ENCODE measurements at regions not wholly inside any gene's neighbourhood (a gene's known extent, or its start where the extent isn't known, plus 50 kb on each side); places are given as distances from the start of the nearest gene placed in this dataset.
"Not testable (repeated sequence)": the region's sequence is repeated elsewhere in the genome, so short reads cannot be mapped to it uniquely, and the experiment has no call there.

DNA sequence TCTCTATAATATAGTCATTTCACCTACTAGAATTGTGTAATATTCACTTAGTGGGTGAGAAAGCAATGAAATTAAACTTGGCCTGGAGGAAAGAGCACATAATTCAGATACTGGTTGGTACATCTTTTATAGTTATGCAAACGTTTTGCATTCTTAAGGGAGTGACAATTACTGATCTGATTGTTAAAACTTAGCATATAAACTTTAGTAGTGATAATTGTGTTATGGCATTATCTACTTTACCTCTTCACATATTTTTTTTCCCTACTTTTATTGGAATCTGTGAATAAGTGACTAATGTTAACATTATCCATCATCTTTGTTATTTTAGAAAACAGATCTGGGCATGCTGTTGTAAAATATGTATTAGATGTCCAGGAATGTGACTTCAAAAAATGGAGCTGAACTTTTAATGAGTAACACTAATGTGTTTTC, 217.4 kb upstream of the GIMD1 start:
- DNase-seq: no peak

DNA sequence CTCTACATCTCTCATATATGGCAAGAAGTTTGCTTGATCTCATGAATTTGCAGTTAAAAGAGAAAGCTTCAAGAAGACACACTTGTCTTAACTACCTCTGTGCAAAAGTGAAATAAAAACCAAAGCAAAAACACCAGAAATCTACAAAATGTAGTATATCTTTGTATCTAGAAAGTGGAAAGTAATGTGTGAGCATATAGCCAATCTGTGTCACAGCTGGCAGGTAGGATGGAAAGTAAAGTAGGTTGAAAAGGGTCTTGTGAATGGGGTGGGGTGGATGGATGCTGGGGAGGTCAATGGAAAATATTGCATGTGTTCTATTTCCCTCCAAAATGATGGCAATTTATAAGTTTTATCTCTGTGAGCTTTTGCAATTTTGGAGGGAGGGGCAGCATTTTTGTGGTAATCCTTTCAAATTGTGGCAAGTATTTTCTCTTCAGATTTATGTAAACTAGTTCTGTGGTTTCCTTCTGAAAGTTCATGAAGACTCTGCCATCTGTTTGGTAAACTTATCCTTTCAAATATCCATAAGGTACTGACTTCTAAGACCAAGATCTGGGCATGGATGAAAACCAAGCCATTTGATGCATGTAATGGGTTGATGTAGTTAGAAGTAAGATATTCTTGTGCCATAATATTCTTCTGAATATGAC, 215.9 kb upstream of the GIMD1 start:
- no peak for DNase-seq

DNA sequence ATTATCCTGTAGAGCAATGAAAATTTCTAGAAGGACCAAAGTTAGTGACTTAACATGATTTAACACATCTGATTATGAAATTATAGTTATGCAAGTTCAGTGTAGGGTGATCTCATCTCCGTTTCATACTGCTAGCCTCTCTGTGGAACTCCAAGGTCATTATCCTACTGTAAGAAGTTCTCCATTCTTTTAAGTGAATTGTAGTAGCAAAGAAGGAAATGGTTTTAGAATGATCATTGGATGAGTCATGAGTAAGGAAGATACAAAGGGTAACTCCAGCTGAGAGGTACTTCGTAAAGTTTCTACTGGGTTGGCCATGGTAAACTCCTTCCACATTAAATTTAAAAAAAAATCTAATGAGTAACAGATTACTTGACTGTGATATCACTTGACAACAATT, 215.0 kb upstream of the GIMD1 start:
- DNase-seq: peak; percentile 45

DNA sequence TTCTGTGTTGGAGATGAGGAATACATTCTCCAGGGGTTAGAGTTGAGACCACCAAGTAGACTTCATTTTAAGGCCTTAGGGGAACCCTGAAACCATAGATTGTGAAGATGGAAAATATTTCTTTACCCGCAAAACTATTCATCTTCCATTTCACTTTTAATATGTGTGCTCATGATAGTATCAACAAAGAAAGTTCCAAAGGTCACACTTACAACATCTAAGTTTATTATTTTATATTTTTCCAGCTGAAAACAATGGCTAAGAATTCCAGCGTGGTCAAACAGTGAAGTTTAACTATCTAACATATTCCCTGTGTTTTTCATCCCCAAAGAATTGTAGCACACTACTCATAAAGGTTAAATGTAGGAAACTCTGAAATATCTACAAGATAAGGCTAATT, 214.5 kb upstream of the GIMD1 start:
- no peak for DNase-seq

DNA sequence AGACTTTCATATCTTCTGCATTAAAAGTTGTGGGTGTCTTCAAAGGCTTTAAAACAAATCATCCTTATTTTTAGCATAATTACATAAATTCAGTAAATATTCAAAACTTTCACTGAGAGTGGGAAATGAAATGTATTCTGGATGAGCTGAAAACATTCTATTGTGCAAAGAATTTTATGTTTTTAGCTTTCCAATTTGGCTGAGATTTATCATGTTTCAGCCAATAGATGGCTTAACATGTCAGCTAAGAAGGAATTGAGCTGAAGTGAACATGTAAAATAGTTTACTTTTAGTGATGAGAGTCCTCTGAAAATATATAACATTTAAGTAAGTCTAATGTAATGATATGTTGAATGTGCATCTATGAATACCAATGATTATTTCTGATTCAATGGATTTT, 213.5 kb upstream of the GIMD1 start:
- no peak for DNase-seq

DNA sequence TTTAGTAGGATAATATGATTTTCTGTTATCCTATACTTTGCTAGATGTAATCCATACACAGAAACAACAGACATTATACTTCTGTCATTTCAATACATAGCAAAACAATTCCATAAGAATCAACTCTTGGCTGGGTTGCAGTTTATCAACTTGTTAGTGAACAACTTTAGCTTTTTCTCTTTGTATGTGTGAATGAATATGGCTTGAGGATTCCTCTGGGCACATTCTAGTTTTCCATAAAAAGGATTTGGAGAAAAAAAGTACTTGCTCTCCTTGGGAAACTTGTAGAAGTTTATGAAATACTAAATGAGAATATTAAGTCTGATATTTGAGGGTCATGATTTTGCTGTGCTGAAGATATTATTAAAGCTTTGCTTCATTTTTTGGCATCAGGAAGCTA, 210.7 kb upstream of the GIMD1 start:
- no peak for DNase-seq

DNA sequence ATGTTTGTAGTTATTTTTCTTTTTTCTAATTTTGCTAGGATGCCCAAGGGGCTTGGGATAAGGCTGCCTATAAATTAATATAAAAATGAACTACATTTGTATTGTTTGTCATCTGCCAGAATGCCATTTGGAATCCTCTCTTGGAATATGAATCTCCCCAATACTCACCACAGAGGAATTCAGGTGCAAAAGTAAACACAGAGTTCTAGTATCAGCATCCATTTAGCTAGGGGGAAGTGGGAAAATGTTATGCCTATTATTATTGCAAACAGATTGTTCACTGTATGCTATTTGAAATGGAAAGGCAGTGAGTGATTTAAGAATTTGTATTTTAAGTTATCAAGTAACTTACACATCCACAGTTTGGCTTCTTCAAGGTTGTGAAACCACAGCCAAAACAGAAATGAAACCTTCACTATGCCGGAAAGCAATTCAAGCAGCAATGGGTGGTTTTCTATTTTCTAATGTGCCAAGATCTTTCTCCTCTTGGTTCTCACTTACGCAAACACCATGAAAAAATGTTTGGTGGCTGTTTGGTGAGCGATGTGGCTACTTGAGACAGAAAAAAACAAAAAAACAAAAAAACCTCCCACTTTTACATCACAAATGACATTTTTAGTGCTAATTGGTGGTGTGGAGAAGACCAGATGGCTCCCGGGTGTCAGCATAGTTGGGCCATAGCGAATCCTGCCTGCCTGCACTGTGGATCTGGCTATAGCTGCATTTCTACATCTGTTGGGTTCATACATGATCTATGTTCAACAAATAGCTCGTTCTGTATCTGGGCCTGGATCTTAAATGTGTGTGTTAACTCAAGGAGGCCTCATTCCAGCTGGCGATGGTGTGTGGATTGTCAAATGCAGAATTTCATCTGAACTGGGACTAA, 200.8 kb upstream of the GIMD1 start:
- DNase-seq: no peak

DNA sequence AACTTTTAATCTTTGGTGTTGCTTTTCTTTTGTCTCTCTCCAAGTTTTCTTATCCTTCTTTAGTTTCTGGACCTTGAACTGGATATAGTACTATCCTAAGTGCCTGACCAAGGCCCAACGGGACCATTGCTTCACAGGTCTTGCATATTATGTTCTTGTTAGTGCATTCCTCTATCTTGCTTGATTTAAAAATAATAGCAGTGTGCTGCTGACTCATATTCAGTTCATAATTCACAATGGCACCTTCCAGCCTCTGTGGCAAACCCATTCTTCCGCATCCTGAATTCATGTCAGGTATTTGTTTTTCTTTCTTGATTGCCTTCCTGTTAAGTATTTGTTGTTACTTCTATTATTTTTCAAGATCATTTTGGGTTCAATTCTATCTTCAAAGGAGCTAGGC, 197.1 kb upstream of the GIMD1 start:
- no peak for DNase-seq

DNA sequence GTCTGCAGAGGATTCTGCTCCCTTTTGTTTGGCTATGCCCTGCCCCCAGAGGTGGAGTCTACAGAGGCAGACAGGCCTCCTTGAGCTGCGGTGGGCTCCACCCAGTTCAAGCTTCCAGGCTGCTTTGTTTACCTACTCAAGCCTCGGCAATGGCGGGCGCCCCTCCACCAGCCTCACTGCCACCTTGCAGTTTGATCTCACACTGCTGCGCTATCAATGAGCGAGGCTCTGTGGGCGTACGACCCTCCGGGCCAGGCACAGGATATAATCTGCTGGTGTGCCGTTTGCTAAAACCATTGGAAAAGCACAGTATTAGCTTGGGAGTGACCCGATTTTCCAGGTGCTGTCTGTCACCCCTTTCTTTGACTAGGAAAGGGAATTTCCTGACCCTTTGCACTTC, 195.1 kb upstream of the GIMD1 start:
- DNase-seq: not testable (repeated sequence)

DNA sequence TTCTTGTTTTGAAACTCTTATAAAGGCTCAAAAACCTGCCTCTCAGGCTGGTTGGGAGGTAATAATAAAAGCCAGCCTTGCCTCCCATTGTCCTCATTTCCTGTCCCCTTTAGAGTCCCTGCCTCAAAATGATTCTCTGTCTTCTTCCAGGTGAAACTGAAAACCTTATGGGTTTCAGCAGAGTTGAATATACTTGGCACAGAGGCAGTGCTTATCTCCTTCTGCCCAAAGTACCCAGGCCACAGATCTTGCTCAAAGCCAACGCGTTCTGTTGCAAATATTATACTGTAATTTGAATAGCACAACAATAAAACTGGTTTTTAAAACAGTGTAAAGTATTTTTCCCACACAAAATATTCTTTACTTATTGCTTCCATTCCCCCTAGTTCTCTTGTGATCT, 183.1 kb upstream of the GIMD1 start:
- DNase-seq: no peak

DNA sequence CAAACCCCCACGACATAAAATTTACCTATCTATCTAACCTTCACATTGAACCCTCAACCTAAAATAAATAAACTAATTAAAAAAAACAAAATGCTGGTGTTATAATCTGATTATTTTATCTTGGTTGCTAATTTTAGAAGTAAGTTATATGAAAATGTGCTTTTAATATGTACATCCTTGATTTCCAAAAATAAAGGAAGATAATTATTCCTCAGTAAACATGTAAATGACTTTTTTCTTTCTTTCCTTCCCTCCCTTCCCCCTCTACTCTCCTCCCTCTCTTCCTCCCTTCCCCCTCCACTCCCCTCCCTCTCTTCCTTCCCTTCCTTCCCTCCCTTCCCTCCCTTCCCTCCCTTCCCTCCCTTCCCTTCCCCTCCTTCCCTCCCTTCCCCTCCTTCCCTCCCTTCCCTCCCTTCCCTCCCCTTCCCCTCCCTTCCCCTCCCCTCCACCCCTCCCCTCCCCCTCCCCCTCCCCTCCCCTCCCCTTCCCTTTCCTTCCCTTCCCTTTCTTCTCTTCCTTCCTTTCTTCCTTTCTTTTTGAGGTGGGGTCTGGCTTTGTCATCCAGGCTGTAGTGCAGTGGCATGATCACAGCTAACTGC, 180.0 kb upstream of the GIMD1 start:
- no peak for DNase-seq

DNA sequence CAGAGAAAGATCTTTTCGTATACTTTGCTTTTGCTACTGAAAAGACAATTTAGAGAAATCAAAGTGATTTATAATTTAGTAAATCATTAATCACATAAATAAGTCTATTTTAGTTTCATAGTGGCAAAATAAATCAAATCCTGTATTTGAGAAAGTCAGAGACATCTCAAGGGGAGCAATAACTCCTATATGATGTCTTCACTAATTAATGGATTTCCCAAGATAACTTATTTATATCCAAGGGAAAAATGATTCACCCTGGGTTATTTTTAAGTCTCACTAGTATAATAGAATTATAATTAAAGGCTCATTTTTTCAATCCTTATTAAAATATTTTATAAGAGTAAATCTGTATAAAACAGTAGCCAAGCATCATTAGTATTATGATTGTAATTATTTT, 177.8 kb upstream of the GIMD1 start:
- DNase-seq: no peak

DNA sequence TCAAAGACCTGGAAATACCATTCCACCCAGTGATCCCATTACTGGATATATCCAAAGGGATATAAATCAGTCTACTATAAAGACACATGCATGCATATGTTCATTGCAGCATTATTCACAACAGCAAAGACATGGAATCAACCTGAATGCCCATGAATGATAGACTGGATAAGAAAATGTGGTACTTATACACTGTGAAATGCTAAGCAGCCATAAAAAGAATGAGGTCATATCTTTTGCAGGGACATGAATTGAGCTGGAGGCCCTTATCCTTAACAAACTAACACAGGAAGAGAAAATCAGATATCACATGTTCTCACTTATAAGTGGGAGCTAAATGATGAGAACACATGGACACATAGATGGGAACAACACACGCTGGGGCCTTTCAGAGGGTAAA, 174.0 kb upstream of the GIMD1 start:
- DNase-seq: not testable (repeated sequence)

DNA sequence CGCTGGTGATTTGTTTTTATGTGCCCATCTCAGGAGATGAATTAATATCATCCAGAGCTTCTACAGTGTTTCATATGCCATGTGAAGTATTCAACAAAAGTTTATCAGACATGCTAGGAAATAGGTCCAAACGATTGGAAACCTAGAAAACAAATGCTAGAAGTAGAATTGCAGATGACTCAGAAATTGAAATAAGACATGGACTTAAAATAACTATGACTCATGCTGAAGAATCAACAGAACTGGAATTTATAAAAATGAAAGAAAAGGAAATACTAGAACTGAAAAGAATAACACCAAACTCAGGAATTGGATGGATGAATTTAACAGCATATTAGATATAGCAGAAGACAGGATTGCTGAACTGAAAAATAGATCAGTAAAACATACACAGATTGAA, 172.7 kb upstream of the GIMD1 start:
- DNase-seq: peak; percentile 42

DNA sequence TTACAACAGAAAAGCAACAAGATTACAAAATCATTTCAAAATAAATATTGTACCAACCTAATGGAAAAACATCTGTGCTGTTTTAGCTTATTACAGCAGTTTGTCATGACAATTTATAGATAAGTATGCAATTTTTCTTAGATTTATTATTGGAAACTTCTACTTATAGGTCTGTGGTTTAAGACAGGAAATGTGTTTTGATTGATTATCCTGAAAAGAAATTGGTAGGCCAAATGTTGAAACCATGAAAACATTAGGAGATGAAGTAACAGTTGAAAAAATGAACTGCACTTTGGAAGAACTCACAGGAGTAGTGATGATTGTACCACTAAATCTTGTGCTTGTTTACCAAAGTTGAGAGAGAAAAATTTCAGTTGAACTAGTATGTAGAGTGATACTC, 162.2 kb upstream of the GIMD1 start:
- no peak for DNase-seq

DNA sequence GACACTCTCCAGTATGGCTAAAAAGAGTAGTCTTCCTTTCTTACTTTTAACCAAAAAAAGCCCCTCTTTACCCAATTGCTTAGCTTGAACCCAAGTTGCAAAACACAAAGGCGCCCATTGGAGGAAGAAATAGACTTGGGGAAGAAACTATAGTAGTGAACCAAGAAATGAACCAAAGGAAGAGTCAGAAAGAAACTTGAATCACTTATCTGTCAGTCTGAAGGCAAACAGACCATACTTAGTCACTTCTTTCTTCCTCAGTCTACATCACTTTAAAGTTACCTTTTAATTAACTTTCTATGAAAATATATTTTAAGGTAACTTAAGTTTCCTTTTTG, 161.4 kb upstream of the GIMD1 start:
- no peak for DNase-seq

DNA sequence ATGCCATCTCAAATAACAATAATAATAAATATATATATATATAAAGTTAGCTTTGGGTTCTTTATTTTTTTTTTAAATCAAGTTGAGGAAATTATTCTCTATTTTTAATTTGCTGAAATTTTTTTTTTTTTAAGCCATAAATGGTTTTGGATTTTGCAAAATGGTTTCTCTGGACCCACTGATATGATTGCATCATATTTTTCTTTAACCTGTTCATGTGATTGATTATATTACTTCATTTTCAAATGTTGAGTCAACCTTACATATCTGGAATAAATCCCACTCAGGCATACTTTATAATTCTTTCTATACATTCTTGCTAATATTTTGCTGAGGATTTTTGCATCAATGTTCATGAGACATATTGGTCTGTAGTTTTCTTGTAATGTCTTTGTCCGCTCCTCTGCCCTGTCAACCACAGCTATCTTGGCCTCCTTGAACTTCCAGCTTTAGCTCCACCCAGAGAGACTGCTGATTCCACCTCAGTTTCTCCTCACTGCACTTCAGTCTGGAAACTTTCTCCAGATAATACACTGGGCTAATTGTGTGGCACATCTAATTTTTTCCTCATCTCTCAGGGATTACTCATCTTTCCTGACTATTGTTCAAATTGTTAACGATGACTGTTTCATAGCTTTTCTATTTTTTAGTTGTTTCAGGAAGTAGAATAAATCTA, 160.9 kb upstream of the GIMD1 start:
- DNase-seq: no peak

DNA sequence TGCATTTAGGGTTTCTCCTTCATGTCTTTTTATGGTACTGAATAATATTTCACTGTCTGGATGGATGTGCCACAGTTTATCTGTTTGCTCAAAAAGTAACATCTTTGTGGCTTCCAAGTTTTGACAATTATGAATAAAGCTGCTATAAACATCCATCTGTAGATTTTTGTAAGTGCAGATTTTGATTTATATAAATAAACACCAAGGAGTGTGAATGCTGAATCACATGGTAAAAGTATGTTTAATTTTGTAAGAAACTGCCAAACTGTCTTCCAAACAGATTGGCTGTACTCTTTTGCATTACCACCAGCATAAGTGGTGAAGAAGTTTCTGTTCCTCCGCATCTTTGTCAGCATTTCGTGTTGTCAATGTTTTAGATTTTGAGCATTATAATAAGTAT, 158.7 kb upstream of the GIMD1 start:
- no peak for DNase-seq

DNA sequence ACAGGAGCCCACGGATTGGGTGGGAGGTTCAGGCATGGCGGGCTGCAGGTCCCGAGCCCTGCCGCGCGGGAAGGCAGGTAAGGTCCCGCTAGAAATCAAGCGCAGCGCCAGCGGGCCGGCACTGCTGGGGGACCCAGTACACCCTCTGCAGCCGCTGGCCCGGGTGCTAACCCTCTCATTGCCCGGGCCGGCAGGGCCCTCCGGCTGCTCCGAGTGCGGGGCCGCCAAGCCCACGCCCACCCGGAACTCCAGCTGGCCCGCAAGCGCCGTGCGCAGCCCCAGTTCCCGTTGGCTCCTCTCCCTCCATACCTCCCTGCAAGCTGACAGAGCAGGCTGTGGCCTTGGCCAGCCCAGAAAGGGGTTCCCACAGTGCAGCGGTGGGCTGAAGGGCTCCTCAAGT, 156.8 kb upstream of the GIMD1 start:
- not testable (repeated sequence) for DNase-seq

DNA sequence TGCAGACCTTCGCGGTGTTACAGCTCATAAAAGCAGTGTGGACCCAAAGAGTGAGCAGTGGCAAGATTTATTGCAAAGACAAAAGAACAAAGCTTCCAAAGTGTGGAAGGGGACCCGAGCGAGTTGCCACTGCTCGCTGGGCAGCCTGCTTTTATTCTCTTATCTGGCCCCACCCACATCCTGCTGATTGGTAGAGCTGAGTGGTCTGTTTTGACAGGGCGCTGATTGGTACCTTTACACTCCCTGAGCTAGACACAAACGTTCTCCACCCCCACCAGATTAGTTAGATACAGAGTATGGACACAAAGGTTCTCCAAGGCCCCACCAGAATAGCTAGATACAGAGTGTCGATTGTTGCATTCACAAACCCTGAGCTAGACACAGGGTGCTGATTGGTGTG, 156.2 kb upstream of the GIMD1 start:
- not testable (repeated sequence) for DNase-seq

DNA sequence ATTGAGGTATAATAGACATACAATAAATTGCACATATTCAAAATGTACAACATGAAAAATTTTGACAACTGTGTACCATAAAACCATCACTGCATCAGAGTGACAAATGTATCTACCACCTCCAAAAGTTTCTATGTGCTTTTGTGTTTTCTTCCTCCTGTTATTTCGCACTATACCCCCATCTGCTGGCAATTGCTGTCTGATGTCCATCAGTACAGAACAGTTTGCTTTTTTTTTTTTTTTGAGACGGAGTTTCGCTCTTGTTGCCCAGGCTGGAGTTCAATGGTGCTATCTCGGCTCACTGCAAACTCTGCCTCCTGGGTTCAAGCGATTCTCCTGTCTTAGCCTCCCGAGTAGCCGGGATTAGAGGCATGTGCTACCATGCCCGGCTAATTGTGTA, 154.3 kb upstream of the GIMD1 start:
- no peak for DNase-seq

DNA sequence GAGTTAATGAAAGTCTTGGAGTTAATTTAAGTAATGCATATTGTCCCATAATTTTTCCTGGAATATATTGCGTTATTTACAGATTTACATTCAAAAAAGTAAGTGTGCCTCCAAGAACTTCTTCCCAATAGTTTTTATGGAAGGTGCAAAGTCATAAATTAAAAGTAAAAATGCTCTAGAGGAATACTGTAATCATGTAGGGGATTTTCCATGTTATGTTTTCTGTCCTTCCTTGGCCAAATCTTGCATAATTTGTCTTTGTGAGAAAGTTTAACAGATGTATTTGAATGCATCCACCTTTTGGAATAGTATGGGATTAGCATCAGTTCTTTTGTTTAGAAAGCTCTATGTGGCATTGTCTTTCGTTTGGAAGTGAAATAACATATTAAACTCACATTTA, 144.1 kb upstream of the GIMD1 start:
- no peak for DNase-seq

DNA sequence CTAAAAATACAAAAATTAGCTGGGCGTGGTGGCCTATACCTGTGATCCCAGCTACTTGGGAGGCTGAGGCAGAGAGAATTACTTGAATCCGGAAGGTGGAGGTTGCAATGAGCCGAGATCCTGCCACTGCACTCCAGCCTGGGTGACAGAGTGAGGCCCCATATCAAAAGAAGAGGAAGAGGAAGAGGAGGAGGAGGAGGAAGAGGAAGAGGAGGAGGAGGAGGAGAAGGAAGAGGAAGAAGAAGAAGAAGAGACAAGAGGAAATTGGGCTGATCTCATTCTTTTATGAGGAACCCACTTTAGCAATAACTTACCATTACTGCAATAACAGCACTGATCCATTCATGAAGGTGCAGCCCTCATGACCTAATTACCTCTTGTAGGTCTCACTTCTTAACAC, 138.9 kb upstream of the GIMD1 start:
- no peak for DNase-seq
